ENCODE measurements at regions not wholly inside any gene's neighbourhood (a gene's known extent, or its start where the extent isn't known, plus 50 kb on each side); places are given as distances from the start of the nearest gene placed in this dataset.

DNA sequence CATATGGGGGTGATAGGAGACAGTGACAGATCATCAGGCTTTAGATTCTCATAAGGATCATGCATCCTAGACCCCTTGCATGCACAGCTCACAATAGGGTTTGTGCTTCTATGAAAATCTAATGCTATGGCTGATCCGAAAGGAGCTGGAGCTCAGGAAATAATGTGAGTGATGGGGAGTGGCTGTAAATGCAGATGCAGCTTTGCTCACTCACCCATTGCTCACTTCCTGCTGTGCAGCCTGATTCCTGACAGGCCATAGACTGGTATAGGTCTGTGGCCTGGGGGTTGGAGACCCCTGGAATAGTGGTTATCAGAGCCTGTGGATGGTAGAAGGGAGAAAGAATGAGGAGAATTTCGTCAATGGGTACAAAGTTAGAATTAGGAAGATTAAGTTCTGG, 2751.1 kb downstream of the ARAP2 start:
- TF ChIP-seq ZFP30 (CRISPR knock-in tag; IDR thresholded peaks at IDR 0.05) (no peak), RARB (CRISPR knock-in tag; IDR thresholded peaks at IDR 0.05) (no peak), CSDC2 (CRISPR knock-in tag; IDR thresholded peaks at IDR 0.05) (no peak), ZNF565 (CRISPR knock-in tag; conservative IDR thresholded peaks at IDR 0.05; ENCODE audit: low read depth) (no peak), TCF4 (CRISPR knock-in tag; IDR thresholded peaks at IDR 0.05; ENCODE audit: borderline replicate concordance) (no peak), GLIS3 (CRISPR knock-in tag; IDR thresholded peaks at IDR 0.05) (no peak)
- TF ChIP-seq, protein P1, sequence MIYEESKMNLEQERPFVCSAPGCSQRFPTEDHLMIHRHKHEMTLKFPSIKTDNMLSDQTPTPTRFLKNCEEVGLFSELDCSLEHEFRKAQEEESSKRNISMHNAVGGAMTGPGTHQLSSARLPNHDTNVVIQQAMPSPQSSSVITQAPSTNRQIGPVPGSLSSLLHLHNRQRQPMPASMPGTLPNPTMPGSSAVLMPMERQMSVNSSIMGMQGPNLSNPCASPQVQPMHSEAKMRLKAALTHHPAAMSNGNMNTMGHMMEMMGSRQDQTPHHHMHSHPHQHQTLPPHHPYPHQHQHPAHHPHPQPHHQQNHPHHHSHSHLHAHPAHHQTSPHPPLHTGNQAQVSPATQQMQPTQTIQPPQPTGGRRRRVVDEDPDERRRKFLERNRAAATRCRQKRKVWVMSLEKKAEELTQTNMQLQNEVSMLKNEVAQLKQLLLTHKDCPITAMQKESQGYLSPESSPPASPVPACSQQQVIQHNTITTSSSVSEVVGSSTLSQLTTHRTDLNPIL (CRISPR knock-in tag; IDR thresholded peaks at IDR 0.05; ENCODE audit: low read depth): no peak
- TF ChIP-seq, protein P2, sequence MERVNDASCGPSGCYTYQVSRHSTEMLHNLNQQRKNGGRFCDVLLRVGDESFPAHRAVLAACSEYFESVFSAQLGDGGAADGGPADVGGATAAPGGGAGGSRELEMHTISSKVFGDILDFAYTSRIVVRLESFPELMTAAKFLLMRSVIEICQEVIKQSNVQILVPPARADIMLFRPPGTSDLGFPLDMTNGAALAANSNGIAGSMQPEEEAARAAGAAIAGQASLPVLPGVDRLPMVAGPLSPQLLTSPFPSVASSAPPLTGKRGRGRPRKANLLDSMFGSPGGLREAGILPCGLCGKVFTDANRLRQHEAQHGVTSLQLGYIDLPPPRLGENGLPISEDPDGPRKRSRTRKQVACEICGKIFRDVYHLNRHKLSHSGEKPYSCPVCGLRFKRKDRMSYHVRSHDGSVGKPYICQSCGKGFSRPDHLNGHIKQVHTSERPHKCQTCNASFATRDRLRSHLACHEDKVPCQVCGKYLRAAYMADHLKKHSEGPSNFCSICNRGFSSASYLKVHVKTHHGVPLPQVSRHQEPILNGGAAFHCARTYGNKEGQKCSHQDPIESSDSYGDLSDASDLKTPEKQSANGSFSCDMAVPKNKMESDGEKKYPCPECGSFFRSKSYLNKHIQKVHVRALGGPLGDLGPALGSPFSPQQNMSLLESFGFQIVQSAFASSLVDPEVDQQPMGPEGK (CRISPR knock-in tag; IDR thresholded peaks at IDR 0.05; ENCODE audit: borderline replicate concordance): no peak
- TF ChIP-seq, protein P3, sequence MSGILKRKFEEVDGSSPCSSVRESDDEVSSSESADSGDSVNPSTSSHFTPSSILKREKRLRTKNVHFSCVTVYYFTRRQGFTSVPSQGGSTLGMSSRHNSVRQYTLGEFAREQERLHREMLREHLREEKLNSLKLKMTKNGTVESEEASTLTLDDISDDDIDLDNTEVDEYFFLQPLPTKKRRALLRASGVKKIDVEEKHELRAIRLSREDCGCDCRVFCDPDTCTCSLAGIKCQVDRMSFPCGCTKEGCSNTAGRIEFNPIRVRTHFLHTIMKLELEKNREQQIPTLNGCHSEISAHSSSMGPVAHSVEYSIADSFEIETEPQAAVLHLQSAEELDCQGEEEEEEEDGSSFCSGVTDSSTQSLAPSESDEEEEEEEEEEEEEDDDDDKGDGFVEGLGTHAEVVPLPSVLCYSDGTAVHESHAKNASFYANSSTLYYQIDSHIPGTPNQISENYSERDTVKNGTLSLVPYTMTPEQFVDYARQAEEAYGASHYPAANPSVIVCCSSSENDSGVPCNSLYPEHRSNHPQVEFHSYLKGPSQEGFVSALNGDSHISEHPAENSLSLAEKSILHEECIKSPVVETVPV (CRISPR knock-in tag; IDR thresholded peaks at IDR 0.05): no peak

Data from SK-N-SH treated with all-trans-retinoic acid at 6 μM for 48 hours (cell line).